ENCODE measurements at regions not wholly inside any gene's neighbourhood (a gene's known extent, or its start where the extent isn't known, plus 50 kb on each side); places are given as distances from the start of the nearest gene placed in this dataset.

- TF ChIP-seq CTCF (IDR thresholded peaks at IDR 0.05) (no peak), POLR2A (IDR thresholded peaks at IDR 0.05) (no peak)
These were observed 153.0 kb downstream of the ADAM29 start for GRCh38 chr4:175071123-175071522.

Data from thyroid gland (tissue), 4 donors.